Right atrium auricular region (tissue), 2 donors: ENCODE measurements at regions not wholly inside any gene's neighbourhood (a gene's known extent, or its start where the extent isn't known, plus 50 kb on each side); places are given as distances from the start of the nearest gene placed in this dataset.

Experiments used
- DNase-seq: peaks from one replicate; pipeline ENCODE4 v3.0.0-alpha.2; 2019; ENCODE audit warnings: low spot score
- H3K27ac ChIP-seq, 2 donors: fragments of 200-600 bp; sonication (generic); 1 replicate in 1 of 2; 2 replicates in 1 of 2; pipeline ENCODE4 v1.5.1; 2016 to 2019
- H3K27me3 ChIP-seq, 2 donors: fragments of 200-600 bp; sonication (generic); one replicate each; pipeline versions ENCODE4 v1.5.1 to v1.6.0; 2017 to 2019
- H3K36me3 ChIP-seq: fragments of 200-600 bp; sonication (generic); one replicate; pipeline ENCODE4 v1.5.1; 2016
- H3K4me1 ChIP-seq, 2 donors: fragments of 200-600 bp; sonication (generic); one replicate each; pipeline versions ENCODE4 v1.5.1 to v1.6.0; 2017 to 2019
- H3K4me3 ChIP-seq, 2 donors: fragments of 200-600 bp; sonication (generic); 1 replicate in 1 of 2; 2 replicates in 1 of 2; pipeline ENCODE4 v1.5.1; 2017 to 2019; ENCODE audit warnings: mild to moderate bottlenecking in 1 of 2, moderate library complexity in 1 of 2
- H3K9me3 ChIP-seq, 2 donors: fragments of 200-600 bp; sonication (generic); one replicate each; pipeline ENCODE4 v1.5.1; 2019
- CTCF ChIP-seq, 2 donors: fragments of 200-600 bp; sonication (generic); IDR thresholded peaks; one replicate each; pipeline ENCODE4 v1.5.1; 2019; ENCODE audit warnings: antibody characterized with exemption in 2 of 2

- no peak overlapping the region for H3K4me3 ChIP-seq
- DNase-seq = no peak
- no peak for TF ChIP-seq CTCF (IDR thresholded peaks at IDR 0.05)
- H3K36me3 ChIP-seq = no peaks in the 10 kb centered on the region
- no peaks in the 10 kb centered on the region for H3K9me3 ChIP-seq
- no peaks in the 10 kb centered on the region for H3K4me1 ChIP-seq
- H3K27ac ChIP-seq = no peak overlapping the region
- H3K27me3 ChIP-seq = no peaks in the 10 kb centered on the region
Observed at GRCh38 chr2:184302506-184302905, 295.8 kb upstream of the ZNF804A start.

- Histone ChIP-seq H3K4me1 (no peaks in the 10 kb centered on the region), H3K27me3 (no peaks in the 10 kb centered on the region), H3K36me3 (no peaks in the 10 kb centered on the region), H3K4me3 (no peak overlapping the region), H3K27ac (no peak overlapping the region), H3K9me3 (no peaks in the 10 kb centered on the region)
- TF ChIP-seq CTCF (IDR thresholded peaks at IDR 0.05) = no peak
- no peak for DNase-seq
Observed at GRCh38 chr2:184304006-184304405, 294.3 kb upstream of the ZNF804A start.

- no peak for DNase-seq
- Histone ChIP-seq H3K27me3 (no peaks in the 10 kb centered on the region), H3K4me1 (no peaks in the 10 kb centered on the region), H3K9me3 (no peaks in the 10 kb centered on the region), H3K36me3 (no peaks in the 10 kb centered on the region), H3K4me3 (no peak overlapping the region), H3K27ac (no peak overlapping the region)
- TF ChIP-seq CTCF (IDR thresholded peaks at IDR 0.05) = no peak
Observed at GRCh38 chr2:184305105-184305504, 293.2 kb upstream of the ZNF804A start.

- Histone ChIP-seq H3K4me3 (no peak overlapping the region), H3K36me3 (no peaks in the 10 kb centered on the region), H3K27me3 (no peaks in the 10 kb centered on the region), H3K9me3 (no peaks in the 10 kb centered on the region), H3K27ac (no peak overlapping the region), H3K4me1 (no peaks in the 10 kb centered on the region)
- no peak for TF ChIP-seq CTCF (IDR thresholded peaks at IDR 0.05)
- DNase-seq = no peak
Observed at GRCh38 chr2:184308706-184309105, 289.6 kb upstream of the ZNF804A start.

GRCh38 chr2:184312970-184313369, 285.4 kb upstream of the ZNF804A start:
- Histone ChIP-seq H3K27me3 (no peaks in the 10 kb centered on the region), H3K9me3 (no peaks in the 10 kb centered on the region), H3K36me3 (no peaks in the 10 kb centered on the region), H3K4me3 (no peak overlapping the region), H3K27ac (no peak overlapping the region), H3K4me1 (no peaks in the 10 kb centered on the region)
- no peak for DNase-seq
- no peak for TF ChIP-seq CTCF (IDR thresholded peaks at IDR 0.05)

GRCh38 chr2:184314829-184315228, 283.5 kb upstream of the ZNF804A start:
- no peaks in the 10 kb centered on the region for H3K27me3 ChIP-seq
- no peaks in the 10 kb centered on the region for H3K9me3 ChIP-seq
- H3K4me3 ChIP-seq = no peak overlapping the region
- no peak for TF ChIP-seq CTCF (IDR thresholded peaks at IDR 0.05)
- H3K36me3 ChIP-seq = no peaks in the 10 kb centered on the region
- no peak for DNase-seq
- H3K27ac ChIP-seq = no peak overlapping the region
- no peaks in the 10 kb centered on the region for H3K4me1 ChIP-seq
